ENCODE measurements at regions not wholly inside any gene's neighbourhood (a gene's known extent, or its start where the extent isn't known, plus 50 kb on each side); places are given as distances from the start of the nearest gene placed in this dataset.

DNA sequence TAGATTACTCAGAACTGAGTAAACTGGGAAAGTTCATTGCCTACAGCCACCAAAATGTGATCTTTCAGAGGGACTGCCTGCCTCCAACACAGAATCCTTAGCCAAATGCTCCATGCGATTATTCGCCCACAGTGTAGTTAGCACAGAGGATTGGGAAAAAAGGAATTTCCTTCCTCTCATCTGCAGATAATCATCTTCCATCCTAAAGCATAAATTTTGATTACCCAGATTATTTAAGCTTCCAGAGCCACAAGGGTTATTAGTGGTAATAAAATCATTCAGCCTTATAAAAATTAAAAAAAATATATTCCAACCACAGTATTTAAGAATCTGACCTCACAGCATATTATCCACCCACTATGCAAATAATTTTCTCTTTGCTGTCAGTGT is 285.3 kb upstream of the GRAMD2B start:
- no peak for TF ChIP-seq GATA3 (IDR thresholded peaks at IDR 0.05; ENCODE audit: low read depth, low read length)
- TF ChIP-seq GATA2 (IDR thresholded peaks at IDR 0.05; ENCODE audit: low read depth, low read length) = peak; percentile 33; the same call in 1 of the 2 replicates

DNA sequence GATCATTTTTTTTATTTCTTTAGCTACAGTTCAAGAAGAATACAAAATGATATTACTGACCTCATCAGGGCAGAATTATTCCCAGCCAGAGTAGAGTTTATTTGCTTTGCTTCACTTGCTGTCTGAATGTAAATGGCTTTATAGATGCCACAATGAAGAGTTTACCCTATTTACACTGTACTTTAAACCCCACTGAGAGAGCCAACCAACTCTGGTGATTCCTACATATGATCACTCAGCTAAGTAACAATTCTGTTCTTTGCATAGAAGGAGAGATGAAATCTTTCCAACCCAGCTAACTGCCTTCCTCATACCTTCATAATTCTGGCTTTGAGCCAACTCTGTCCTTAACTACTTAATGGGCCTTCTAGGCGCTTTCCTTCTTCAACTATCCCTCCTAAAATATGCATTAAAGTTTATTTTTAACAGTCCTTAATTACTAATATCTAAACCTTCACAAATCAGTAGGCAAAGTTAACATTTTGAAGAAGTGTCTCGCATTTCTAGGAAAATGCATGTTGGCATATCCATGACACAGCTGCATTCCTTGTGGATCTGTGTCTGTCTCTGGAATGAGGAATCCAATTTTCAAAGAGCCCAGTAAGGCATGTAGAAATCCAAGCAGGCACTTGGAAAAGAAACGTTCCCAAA is 284.8 kb upstream of the GRAMD2B start:
- no peak for TF ChIP-seq GATA3 (IDR thresholded peaks at IDR 0.05; ENCODE audit: low read depth, low read length)

DNA sequence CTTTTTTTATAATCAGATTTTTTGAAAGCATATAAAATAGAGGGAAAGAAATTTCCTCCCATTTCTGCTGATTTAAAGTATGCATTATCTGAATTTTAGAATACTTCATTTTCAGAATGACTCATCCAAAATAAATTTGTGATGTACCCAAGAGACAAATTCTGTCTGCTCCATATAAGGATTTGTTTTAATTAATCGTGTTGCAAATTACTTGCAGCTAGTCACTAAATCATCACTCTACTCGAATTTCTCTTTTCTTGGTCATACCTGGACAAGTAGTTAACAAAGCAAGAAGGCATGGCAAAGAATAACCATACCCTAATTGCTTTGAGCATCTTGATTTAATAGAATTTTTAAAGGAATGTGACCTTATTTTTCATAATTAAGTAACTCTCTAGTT is 284.1 kb upstream of the GRAMD2B start:
- TF ChIP-seq GATA2 (IDR thresholded peaks at IDR 0.05; ENCODE audit: low read depth, low read length) = no peak
- no peak for TF ChIP-seq GATA3 (IDR thresholded peaks at IDR 0.05; ENCODE audit: low read depth, low read length)

DNA sequence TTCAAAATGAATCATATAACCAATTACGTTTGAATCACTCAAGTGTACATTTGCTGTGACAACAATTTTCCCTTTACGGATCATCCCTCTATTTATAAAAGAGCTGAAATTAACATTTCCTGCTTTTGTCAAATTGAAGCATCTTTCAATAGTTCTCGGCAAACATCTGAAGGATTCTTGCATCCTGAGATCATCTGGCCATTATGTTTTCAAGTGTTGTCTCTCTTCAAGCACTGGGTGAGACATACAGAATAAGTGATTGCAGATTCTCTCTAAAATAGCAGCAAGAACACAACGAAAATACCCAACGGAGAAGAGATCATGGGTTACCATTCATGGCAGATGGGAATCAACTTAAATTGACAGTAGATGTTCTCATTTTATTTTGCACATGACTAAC is 283.4 kb upstream of the GRAMD2B start:
- no peak for TF ChIP-seq GATA3 (IDR thresholded peaks at IDR 0.05; ENCODE audit: low read depth, low read length)
- no peak for TF ChIP-seq GATA2 (IDR thresholded peaks at IDR 0.05; ENCODE audit: low read depth, low read length)

DNA sequence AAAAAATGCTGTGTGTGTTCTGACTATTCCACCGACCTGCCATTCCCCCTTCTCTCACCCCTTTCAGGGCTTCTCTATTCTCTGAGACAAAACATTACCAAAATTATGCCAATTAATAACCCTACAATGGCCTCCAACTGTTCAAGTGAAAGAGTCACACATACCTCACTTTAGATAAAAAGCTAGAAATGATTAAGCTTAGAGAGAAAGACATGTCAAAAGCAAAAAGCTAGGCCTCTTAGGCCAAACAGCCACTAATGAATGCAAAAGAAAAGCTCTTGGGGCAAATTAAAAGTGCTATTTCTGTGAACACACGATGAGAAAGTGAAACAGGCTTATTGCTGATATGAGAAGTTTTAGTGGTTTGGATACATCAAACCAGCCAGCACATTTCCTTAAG is 279.6 kb upstream of the GRAMD2B start:
- TF ChIP-seq GATA2 (IDR thresholded peaks at IDR 0.05; ENCODE audit: low read depth, low read length) (no peak), GATA3 (IDR thresholded peaks at IDR 0.05; ENCODE audit: low read depth, low read length) (no peak)

DNA sequence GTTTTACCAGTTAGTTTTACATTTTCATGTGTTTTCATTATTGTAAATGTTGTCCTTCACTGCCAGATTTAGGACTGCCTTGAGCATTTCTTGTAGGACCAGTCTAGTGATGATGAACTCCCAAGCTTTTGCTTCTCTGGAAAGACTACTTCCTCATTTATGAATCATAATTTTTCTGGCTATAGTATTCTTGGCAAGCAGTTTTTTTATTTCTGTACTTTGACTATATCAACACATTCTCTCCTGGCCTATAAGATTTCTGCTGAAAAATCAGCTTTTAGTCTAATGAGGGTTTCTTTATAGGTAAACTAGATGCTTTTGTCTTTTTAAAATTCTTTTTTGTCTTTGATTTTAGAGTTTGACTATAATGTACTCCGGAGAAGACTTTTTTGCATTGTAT is 256.8 kb upstream of the GRAMD2B start:
- no peak for TF ChIP-seq GATA3 (IDR thresholded peaks at IDR 0.05; ENCODE audit: low read depth, low read length)

DNA sequence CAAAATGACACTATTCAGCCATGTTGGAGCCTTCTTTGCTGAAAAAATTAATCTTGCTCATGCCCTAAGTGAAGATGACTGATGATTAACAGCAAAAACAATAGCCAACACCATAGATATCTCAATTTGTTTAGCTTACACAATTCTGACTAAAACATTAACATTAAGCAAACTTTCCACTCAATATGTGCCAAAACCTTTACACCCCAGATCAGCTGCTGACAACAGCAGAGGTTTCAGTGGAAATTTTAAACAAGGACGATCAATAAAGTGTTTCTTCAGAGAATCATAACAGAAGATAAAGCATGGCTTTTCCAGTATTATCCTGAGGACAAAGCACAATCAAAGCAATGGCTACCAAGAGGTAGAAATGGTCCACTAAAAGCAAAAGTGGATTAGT is 254.4 kb upstream of the GRAMD2B start:
- TF ChIP-seq GATA2 (IDR thresholded peaks at IDR 0.05; ENCODE audit: low read depth, low read length) = no peak
- TF ChIP-seq GATA3 (IDR thresholded peaks at IDR 0.05; ENCODE audit: low read depth, low read length) = no peak

DNA sequence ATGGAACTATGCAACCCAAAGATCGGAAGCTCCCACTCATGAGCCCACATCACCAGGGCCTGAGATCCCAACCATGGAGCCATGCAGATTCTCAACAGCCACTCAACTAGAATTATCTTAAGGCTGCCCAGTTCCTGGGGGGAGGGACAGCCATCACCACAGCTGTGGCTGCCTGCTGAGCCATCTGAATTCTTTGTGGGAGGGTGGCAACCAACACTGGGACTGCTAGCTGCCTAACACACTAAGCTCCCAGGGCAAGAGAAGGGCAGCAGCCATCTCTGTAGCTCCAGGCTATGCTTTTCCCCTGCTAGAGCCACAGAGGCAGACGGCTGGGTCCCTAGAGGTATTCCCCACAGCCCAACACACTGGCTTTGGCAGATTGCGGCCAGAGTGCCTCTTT is 251.3 kb upstream of the GRAMD2B start:
- TF ChIP-seq GATA3 (IDR thresholded peaks at IDR 0.05; ENCODE audit: low read depth, low read length) (no peak), GATA2 (IDR thresholded peaks at IDR 0.05; ENCODE audit: low read depth, low read length) (no peak)

DNA sequence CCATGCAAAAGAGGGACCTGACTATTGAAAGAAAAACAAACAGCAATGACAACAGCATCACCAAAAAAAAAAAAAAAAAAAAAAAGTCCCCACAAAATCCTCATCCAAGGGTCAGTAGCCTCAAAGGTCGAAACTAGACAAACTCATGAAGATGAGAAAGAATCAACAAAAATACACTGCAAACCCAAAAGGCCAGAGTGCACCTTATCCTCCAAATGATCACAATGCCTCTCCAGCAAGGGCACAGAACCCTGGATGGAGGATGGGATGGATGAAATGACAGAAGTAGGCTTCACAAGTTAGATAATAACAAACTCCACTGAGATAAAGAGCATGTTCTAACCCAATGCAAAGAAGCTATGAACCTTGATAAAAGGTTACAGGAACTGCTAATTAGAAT is 250.4 kb upstream of the GRAMD2B start:
- no peak for TF ChIP-seq GATA2 (IDR thresholded peaks at IDR 0.05; ENCODE audit: low read depth, low read length)
- TF ChIP-seq GATA3 (IDR thresholded peaks at IDR 0.05; ENCODE audit: low read depth, low read length) = no peak

DNA sequence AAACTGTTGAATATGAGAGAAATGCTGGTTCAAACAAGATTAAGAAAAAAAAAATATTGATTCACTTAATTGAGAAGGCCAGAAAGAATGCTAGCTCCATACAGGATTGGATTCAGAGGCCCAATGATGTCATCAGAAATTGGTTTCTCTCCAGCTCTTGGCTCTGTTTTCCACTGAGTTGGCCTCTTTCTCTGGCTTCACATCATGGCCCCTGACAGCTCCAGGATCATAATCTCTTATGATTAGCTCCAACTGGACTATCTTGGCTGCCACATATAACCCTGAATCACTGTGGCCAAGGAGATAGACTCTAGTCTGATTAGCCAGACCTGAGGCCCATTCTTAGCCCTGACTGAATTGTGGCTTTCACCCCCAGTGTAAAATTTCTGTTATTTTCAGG is 244.7 kb upstream of the GRAMD2B start:
- TF ChIP-seq GATA2 (IDR thresholded peaks at IDR 0.05; ENCODE audit: low read depth, low read length) (no peak), GATA3 (IDR thresholded peaks at IDR 0.05; ENCODE audit: low read depth, low read length) (no peak)

DNA sequence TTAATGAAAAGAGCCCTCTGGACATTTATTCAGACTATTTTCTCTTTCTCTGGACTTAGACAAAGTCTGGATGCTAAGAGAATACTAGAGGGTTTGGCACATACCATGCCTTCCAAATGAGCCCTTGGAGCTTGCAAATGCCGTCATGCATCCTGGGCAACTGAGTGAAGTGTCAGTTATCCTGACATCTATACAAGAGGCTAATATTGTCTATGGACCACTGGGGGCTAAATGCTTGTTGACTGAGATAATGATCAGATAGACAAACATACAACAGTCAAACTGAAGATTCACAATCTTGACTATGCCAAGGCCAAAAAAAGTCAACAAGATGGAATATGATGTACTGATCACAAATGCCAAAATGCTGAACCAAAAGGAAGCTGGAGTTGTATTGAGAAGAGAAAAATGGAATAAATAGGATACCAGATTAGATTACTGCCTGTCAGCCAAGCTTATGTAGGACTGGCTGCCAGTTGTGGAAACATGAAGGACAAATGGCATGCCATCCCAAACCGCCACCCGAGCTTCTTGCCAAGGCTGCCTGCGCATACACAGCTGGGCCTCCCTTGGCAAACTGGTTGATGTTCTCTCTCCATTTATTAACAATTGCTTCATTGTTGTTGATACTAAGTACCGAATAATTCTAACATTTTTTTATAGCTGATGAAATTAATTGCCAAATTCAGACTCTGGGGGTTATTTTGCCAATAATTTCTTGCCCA is 240.1 kb upstream of the GRAMD2B start:
- TF ChIP-seq GATA2 (IDR thresholded peaks at IDR 0.05; ENCODE audit: low read depth, low read length) = no peak
- no peak for TF ChIP-seq GATA3 (IDR thresholded peaks at IDR 0.05; ENCODE audit: low read depth, low read length)

DNA sequence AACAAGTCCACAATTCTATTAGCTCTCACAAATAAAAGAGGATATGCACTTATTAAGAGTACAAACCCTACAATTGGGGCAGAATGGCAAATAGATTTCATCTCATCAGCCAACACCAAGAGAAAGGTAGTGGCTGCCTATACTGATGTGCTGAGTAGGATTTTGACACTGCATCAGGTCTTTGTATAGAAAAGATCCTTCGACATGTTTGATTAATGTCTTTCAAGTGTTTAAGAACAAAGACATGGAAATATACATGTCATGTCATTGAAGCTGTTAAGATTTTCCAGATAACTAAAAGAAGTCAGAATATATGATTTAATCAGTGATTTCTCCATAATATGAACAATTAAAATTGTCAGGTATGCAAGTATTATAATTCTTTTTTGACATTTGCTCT is 238.7 kb upstream of the GRAMD2B start:
- TF ChIP-seq GATA2 (IDR thresholded peaks at IDR 0.05; ENCODE audit: low read depth, low read length) (no peak), GATA3 (IDR thresholded peaks at IDR 0.05; ENCODE audit: low read depth, low read length) (no peak)

DNA sequence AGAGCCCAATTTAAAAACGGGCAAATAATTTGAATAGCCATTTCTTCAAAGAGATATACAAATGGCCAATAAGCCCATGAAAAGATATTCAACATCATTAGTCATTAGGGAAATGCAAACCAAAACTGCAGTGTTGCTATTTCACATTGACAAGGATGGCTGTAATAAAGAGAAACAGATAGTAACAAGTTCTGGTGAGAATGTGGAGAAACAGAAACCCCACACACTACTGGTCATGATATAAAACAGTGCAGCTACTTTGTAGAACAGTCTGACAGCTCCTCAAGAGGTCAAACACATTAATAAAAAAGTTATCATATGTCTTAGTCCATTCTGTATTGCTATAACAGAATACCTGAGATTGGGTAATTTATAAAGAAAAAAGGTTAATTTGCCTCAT is 237.0 kb upstream of the GRAMD2B start:
- no peak for TF ChIP-seq GATA2 (IDR thresholded peaks at IDR 0.05; ENCODE audit: low read depth, low read length)
- no peak for TF ChIP-seq GATA3 (IDR thresholded peaks at IDR 0.05; ENCODE audit: low read depth, low read length)

DNA sequence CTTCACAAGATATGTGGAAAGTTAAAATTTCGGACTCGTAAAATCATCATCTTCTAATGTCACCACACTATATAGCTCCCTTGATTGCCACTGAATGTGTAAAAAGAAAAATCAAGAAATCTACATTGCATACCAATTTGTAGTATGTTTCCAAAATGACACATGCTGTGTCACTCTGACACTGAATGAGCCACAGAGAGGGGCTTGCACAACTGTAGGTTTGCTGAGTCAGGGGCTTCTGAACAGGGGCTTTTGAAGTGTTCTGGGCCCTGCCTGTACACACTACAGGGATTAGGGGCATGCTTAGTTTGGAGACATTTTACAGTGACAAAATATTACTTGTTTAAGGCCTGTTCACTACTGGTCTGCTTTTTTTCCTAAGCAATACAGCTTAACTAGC is 234.4 kb upstream of the GRAMD2B start:
- TF ChIP-seq GATA2 (IDR thresholded peaks at IDR 0.05; ENCODE audit: low read depth, low read length) = no peak
- no peak for TF ChIP-seq GATA3 (IDR thresholded peaks at IDR 0.05; ENCODE audit: low read depth, low read length)

DNA sequence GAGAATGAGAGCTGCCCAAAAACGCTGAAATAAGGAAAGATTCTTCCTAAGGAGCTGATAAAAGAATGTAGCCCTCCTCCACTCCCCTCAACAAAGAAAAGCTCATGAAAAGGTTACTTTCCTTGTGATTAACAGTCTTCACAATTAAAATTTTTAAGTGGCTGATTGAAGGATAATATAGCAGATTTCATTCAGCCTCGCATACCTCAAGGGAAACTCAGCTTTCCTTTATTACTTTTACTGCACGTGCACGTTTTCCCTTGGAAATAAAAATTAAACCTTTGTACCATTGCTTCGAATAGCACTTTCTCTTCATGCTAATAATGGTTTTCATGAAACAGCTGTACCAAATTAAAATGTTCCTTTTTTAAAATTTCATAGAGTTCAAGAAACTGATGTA is 234.0 kb upstream of the GRAMD2B start:
- no peak for TF ChIP-seq GATA3 (IDR thresholded peaks at IDR 0.05; ENCODE audit: low read depth, low read length)
- no peak for TF ChIP-seq GATA2 (IDR thresholded peaks at IDR 0.05; ENCODE audit: low read depth, low read length)

DNA sequence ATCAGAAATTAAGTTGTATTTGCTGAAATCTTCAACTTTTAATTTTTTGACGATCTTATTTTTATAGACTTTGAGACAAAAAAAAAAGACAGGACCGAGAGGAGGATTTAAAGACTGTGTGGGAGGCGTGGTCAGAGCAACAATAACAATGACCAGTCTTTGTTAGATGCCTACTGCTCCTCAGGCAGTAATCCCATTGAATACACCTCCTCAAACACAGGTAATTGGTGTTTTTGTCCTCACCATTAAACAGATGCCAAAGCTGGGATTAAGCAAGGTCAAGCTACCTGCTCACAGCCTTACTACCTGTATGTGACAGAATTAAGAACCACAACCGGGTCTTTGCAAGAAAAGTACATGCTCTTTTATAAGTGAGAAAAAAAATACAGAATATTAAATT is 233.3 kb upstream of the GRAMD2B start:
- TF ChIP-seq GATA3 (IDR thresholded peaks at IDR 0.05; ENCODE audit: low read depth, low read length) (no peak), GATA2 (IDR thresholded peaks at IDR 0.05; ENCODE audit: low read depth, low read length) (no peak)

All from SH-SY5Y (cell line).